ENCODE measurements at regions not wholly inside any gene's neighbourhood (a gene's known extent, or its start where the extent isn't known, plus 50 kb on each side); places are given as distances from the start of the nearest gene placed in this dataset.

DNA sequence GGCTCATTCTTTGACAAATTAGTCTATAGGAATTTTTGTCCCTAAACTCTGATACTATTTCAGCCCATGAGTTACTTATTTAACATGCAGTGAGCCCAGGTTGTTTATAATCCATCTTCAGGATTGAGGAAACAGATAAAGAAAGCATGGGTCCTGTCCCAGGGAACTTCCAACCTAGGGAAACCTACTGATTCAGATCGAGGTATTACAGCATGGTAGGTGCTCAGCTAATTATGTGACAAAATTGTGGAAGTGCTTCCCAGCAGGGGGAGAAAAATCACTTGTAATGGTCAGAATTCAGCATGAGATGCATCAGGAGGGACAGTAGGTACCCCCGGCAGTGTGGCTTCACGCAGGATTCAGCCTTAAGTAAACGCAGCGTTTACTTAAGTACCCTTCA, 171.3 kb downstream of the NUFIP1 start:
- TF ChIP-seq, protein P1, sequence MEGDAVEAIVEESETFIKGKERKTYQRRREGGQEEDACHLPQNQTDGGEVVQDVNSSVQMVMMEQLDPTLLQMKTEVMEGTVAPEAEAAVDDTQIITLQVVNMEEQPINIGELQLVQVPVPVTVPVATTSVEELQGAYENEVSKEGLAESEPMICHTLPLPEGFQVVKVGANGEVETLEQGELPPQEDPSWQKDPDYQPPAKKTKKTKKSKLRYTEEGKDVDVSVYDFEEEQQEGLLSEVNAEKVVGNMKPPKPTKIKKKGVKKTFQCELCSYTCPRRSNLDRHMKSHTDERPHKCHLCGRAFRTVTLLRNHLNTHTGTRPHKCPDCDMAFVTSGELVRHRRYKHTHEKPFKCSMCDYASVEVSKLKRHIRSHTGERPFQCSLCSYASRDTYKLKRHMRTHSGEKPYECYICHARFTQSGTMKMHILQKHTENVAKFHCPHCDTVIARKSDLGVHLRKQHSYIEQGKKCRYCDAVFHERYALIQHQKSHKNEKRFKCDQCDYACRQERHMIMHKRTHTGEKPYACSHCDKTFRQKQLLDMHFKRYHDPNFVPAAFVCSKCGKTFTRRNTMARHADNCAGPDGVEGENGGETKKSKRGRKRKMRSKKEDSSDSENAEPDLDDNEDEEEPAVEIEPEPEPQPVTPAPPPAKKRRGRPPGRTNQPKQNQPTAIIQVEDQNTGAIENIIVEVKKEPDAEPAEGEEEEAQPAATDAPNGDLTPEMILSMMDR (IDR thresholded peaks at IDR 0.05): no peak
- TF ChIP-seq POLR2AphosphoS5 (IDR thresholded peaks at IDR 0.05) (no peak), EP300 (IDR thresholded peaks at IDR 0.05; ENCODE audit: low read depth) (no peak)
